Osteocyte (in vitro differentiated cells): ENCODE measurements at regions not wholly inside any gene's neighbourhood (a gene's known extent, or its start where the extent isn't known, plus 50 kb on each side); places are given as distances from the start of the nearest gene placed in this dataset.

Source experiments
- DNase-seq: peaks from one replicate; pipeline ENCODE4 v3.0.0; 2021; ENCODE audit warnings: mixed read lengths; ENCODE audit not compliant: unreplicated experiment; ENCODE audit errors: extremely low spot score
- H3K27ac Mint-ChIP-seq: one replicate; pipeline ENCODE4 v1.8.0; 2021; ENCODE audit warnings: mild to moderate bottlenecking, mixed read lengths; ENCODE audit not compliant: unreplicated experiment
- H3K27me3 Mint-ChIP-seq: one replicate; pipeline ENCODE4 v1.8.0; 2021; ENCODE audit warnings: mixed read lengths; ENCODE audit not compliant: unreplicated experiment
- H3K36me3 Mint-ChIP-seq: one replicate; pipeline ENCODE4 v1.8.0; 2021; ENCODE audit warnings: mixed read lengths; ENCODE audit not compliant: unreplicated experiment
- H3K4me1 Mint-ChIP-seq: one replicate; pipeline ENCODE4 v1.8.0; 2021; ENCODE audit warnings: mixed read lengths; ENCODE audit not compliant: unreplicated experiment
- H3K4me3 Mint-ChIP-seq: one replicate; pipeline ENCODE4 v1.8.0; 2021; ENCODE audit warnings: mild to moderate bottlenecking, moderate library complexity, mixed read lengths; ENCODE audit not compliant: unreplicated experiment
- H3K9me3 Mint-ChIP-seq: one replicate; pipeline ENCODE4 v1.8.0; 2021; ENCODE audit warnings: mixed read lengths; ENCODE audit not compliant: unreplicated experiment
- TF ChIP-seq, protein P1 (sequence below): fragments of 200-600 bp; sonication (generic); IDR thresholded peaks from 2 replicates; pipeline ENCODE4 v1.5.0; 2021; ENCODE audit warnings: antibody characterized with exemption, mild to moderate bottlenecking, moderate library complexity

DNA sequence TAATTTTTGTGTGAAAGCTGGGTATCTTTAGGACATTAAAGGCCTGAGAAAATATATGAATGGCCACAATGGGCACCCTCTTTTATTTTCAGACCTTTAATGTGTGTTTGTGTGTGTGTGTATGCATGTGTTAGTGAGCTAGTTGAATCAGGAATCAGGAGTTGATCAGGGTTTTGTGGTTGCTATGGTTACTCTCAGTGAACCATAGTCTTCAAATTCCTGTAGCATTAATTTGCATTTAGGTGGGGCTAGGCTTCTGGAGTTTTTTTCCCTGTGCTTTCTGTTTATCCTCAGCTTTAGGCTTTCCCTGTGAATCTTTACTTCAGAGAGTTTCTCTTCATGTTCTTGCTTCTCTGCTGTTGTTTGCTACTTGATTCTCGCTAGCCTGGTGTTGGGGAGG lies 122.0 kb upstream of the ONECUT1 start:
- H3K4me1 Mint-ChIP-seq: no peaks in the 10 kb centered on the region

DNA sequence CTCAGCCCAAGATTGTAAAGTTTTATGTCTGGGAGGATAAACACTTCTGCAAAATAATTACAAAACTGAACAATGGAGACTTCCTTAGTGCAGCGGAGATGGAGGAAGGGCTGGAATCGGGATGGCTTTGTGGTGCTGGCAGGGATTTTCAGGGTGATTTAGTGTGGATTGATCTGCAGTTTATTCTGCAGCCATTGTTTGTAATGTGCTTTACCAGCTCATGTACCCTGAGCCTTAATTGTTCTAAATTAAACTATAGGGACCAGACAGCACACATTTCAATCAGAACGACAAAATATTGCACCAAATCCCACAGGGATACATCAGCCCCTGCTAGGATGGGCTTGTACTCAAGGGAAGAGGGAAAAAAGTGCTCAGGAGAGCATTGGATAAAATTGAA lies 103.2 kb upstream of the ONECUT1 start:
- Mint-ChIP-seq H3K27me3 (peaks cover 5% of the 10 kb centered on the region), H3K4me1 (no peaks in the 10 kb centered on the region), H3K9me3 (no peaks in the 10 kb centered on the region), H3K4me3 (no peak overlapping the region), H3K27ac (no peak overlapping the region), H3K36me3 (no peaks in the 10 kb centered on the region)
- TF ChIP-seq, protein P1, sequence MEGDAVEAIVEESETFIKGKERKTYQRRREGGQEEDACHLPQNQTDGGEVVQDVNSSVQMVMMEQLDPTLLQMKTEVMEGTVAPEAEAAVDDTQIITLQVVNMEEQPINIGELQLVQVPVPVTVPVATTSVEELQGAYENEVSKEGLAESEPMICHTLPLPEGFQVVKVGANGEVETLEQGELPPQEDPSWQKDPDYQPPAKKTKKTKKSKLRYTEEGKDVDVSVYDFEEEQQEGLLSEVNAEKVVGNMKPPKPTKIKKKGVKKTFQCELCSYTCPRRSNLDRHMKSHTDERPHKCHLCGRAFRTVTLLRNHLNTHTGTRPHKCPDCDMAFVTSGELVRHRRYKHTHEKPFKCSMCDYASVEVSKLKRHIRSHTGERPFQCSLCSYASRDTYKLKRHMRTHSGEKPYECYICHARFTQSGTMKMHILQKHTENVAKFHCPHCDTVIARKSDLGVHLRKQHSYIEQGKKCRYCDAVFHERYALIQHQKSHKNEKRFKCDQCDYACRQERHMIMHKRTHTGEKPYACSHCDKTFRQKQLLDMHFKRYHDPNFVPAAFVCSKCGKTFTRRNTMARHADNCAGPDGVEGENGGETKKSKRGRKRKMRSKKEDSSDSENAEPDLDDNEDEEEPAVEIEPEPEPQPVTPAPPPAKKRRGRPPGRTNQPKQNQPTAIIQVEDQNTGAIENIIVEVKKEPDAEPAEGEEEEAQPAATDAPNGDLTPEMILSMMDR: no peak
- DNase-seq: no peak

More for the DNA sequence above, 122.0 kb upstream of the ONECUT1 start:
- Mint-ChIP-seq H3K36me3 (no peaks in the 10 kb centered on the region), H3K4me3 (no peak overlapping the region), H3K27ac (no peak overlapping the region), H3K27me3 (peaks cover 6% of the 10 kb centered on the region), H3K9me3 (no peaks in the 10 kb centered on the region)
- no peak for DNase-seq
- TF ChIP-seq, protein P1: no peak

DNA sequence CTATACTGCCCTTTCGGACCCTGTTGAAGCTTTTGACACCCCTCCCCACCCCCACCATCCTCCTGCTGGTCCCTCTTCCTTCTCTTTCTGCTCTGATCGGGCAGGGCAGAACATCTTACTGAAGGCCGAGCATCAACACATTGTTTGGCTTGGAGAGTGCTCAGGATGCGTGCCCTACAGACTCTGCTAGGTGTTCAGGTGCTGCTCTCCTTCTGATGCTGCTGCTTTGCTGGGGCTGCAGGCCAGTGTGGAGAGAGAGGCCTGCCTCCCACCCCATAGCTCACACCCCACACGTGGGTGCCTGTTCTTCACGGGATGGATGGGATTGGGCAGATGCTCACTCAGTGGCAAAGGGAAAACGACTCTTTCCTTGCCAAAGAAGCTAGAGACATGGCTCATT lies 89.8 kb upstream of the ONECUT1 start:
- no peaks in the 10 kb centered on the region for H3K4me1 Mint-ChIP-seq
- H3K9me3 Mint-ChIP-seq: no peaks in the 10 kb centered on the region
- H3K4me3 Mint-ChIP-seq: no peak overlapping the region
- H3K27me3 Mint-ChIP-seq: peaks cover 7% of the 10 kb centered on the region
- TF ChIP-seq, protein P1: no peak
- DNase-seq: no peak
- no peaks in the 10 kb centered on the region for H3K36me3 Mint-ChIP-seq
- H3K27ac Mint-ChIP-seq: no peak overlapping the region

DNA sequence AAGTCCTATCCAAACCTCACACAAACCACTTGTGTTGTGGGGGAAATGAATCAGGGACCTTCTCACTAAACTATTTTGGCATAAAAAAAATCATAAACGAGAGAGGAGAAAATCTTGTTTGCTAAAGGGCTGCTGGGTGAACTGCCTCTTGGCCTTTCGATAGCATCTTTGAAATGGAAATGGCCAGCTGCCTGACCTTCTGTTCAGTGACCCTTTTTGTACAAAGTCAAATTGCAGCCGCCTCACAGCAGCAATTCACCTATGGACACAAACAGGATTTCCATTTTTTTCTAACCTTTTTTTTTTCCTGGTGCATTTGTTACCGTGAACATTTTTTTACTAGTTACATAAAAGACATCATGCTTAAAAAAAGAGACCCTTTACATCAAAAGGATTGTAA lies 89.0 kb upstream of the ONECUT1 start:
- H3K4me3 Mint-ChIP-seq: no peak overlapping the region
- H3K9me3 Mint-ChIP-seq: no peaks in the 10 kb centered on the region
- DNase-seq: no peak
- no peaks in the 10 kb centered on the region for H3K4me1 Mint-ChIP-seq
- no peak overlapping the region for H3K27ac Mint-ChIP-seq
- TF ChIP-seq, protein P1: no peak
- H3K36me3 Mint-ChIP-seq: no peaks in the 10 kb centered on the region
- H3K27me3 Mint-ChIP-seq: peaks cover 6% of the 10 kb centered on the region

DNA sequence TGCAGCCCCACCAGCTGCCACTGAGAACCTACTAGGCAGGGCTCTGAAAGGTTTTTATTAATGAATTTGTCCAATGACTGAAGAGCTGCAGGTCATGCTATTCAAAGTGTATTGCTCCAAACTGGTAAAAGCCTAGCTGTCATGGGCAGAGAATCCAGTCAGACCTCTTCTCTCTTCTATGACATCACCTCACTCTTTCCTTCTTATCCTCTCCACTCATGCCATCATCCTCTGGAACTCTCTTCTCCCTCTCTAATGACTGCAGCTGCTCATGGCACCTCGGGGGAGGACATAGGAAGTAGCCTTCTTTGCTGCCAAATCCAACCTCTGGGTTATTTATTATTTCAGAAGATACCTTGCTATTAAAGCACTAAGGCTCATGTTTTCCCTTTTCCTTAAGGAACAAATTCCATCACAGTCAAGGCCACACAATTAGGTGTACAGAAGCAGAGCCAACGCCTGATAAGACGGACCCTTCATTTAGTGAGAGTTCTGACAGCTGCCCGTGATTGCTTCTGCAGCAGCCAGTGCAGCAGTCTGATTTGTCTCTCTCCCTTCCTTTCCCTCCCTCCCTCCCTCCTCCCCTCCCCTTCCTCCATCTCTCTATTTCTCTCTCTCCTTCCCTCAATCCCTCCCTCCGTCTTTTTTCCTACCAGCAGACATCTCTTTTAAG lies 87.0 kb upstream of the ONECUT1 start:
- Mint-ChIP-seq H3K4me1 (no peaks in the 10 kb centered on the region), H3K9me3 (no peaks in the 10 kb centered on the region), H3K4me3 (no peak overlapping the region), H3K27me3 (peaks cover 6% of the 10 kb centered on the region), H3K27ac (no peak overlapping the region), H3K36me3 (no peaks in the 10 kb centered on the region)
- TF ChIP-seq, protein P1: no peak
- no peak for DNase-seq
